ENCODE measurements at regions not wholly inside any gene's neighbourhood (a gene's known extent, or its start where the extent isn't known, plus 50 kb on each side); places are given as distances from the start of the nearest gene placed in this dataset.

DNA sequence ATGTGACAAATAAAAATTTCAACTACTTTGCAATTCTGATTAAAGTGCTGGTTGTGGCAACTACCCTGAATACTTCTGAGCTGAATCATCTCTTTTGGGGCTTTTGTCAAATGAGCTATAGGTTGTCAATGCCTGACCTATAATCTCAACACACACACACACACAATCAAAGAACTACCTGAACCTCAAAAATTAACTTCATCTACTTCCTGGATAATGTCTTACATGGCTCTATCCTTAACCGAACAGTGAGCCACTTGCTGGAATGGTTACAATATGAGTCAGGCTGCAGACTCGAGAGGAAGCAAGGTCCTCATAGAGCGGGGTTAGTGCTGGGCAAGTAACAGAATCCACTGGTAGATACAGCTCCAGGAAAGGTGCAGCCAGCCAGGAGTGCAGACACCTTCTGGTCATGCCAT, 70.6 kb upstream of the DST start:
- TF ChIP-seq, protein P1, sequence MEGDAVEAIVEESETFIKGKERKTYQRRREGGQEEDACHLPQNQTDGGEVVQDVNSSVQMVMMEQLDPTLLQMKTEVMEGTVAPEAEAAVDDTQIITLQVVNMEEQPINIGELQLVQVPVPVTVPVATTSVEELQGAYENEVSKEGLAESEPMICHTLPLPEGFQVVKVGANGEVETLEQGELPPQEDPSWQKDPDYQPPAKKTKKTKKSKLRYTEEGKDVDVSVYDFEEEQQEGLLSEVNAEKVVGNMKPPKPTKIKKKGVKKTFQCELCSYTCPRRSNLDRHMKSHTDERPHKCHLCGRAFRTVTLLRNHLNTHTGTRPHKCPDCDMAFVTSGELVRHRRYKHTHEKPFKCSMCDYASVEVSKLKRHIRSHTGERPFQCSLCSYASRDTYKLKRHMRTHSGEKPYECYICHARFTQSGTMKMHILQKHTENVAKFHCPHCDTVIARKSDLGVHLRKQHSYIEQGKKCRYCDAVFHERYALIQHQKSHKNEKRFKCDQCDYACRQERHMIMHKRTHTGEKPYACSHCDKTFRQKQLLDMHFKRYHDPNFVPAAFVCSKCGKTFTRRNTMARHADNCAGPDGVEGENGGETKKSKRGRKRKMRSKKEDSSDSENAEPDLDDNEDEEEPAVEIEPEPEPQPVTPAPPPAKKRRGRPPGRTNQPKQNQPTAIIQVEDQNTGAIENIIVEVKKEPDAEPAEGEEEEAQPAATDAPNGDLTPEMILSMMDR (conservative IDR thresholded peaks at IDR 0.05; ENCODE audit: low read length) = no peak
- TF ChIP-seq EZH2phosphoT487 (IDR thresholded peaks at IDR 0.05; ENCODE audit: borderline replicate concordance) = no peak
